ENCODE measurements at regions not wholly inside any gene's neighbourhood (a gene's known extent, or its start where the extent isn't known, plus 50 kb on each side); places are given as distances from the start of the nearest gene placed in this dataset.
"Not testable (repeated sequence)": the region's sequence is repeated elsewhere in the genome, so short reads cannot be mapped to it uniquely, and the experiment has no call there.

DNA sequence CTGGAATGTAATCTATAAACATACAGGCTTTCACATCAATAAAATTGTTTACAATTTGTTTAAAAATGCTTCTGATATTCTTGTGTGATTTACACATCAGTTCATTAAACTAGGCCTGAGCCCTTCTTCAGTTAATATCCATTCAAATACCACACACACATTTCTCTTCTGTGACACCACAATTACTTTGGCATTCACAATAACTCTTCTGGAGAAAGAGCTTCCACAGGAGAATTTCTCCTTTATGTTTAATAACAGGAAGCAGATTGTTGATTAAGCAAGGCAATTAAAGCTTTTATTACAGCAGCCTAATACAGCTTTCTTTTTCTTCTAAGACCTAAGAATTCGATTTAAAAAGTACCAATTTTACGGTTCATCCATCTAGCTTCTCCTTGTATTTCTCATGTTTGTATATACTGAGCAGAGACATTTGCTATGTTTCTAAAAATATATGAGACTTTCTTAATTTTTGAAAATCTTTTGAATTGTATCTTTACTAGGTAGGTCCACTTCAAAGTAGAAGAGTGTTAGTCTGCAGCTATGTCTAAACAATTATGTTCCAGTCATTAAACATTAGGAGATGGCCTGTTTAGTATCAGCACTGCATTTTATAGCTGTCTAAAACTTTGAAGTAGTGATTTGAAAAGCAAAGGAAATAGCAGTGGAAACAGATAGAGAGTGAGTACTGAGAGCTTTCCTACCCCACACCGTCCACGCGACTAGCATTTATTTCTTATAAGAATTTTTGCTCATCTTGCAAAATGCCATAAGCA is 511.1 kb upstream of the UBE2E2 start:
- no peaks in the 10 kb centered on the region for H3K9me3 ChIP-seq (ENCODE audit: control insufficient read depth, insufficient read depth, low read length)
- no peaks in the 10 kb centered on the region for H3K4me1 ChIP-seq (ENCODE audit: control insufficient read depth, insufficient read depth, low read length)
- no peaks in the 10 kb centered on the region for H3K27me3 ChIP-seq (ENCODE audit: control insufficient read depth, insufficient read depth, low read length)
- no peak overlapping the region for H3K4me3 ChIP-seq (ENCODE audit: low read depth, low read length)
- no peak overlapping the region for H3K27ac ChIP-seq (ENCODE audit: low read depth, low read length)
- DNase-seq (ENCODE audit: low read depth in 4 of 6, low spot score in 6 of 6), result peak in 1 of 6 donors; percentile 71
- no CpG with 5 or more reads among the region's 5 CpGs for WGBS (ENCODE audit: insufficient coverage)
- no peaks in the 10 kb centered on the region for H3K36me3 ChIP-seq (ENCODE audit: control insufficient read depth, insufficient read depth, low read length)

DNA sequence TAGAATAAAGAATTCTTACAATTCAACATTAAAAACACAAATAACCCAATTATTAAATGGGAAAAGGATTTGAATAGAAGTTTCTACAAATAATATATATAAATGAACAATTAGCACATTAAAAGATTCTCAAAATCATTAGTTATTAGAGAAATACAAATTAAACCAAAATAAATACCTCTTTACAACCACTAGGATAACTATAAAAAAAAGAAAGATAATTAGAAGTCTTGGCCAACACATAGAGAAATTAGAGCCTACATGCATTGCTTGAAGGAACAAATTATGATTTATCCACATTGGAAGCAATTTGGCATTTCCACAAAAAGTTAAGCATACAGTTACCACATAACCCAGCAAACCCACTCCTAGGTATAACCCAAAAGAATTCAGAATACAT is 502.3 kb upstream of the UBE2E2 start:
- no peak overlapping the region for H3K27ac ChIP-seq (ENCODE audit: low read depth, low read length)
- H3K4me1 ChIP-seq (ENCODE audit: control insufficient read depth, insufficient read depth, low read length), result no peaks in the 10 kb centered on the region
- H3K4me3 ChIP-seq (ENCODE audit: low read depth, low read length), result no peak overlapping the region
- no peaks in the 10 kb centered on the region for H3K9me3 ChIP-seq (ENCODE audit: control insufficient read depth, insufficient read depth, low read length)
- DNase-seq (ENCODE audit: low read depth in 4 of 6, low spot score in 6 of 6), result no peak
- no peaks in the 10 kb centered on the region for H3K27me3 ChIP-seq (ENCODE audit: control insufficient read depth, insufficient read depth, low read length)
- no peaks in the 10 kb centered on the region for H3K36me3 ChIP-seq (ENCODE audit: control insufficient read depth, insufficient read depth, low read length)

DNA sequence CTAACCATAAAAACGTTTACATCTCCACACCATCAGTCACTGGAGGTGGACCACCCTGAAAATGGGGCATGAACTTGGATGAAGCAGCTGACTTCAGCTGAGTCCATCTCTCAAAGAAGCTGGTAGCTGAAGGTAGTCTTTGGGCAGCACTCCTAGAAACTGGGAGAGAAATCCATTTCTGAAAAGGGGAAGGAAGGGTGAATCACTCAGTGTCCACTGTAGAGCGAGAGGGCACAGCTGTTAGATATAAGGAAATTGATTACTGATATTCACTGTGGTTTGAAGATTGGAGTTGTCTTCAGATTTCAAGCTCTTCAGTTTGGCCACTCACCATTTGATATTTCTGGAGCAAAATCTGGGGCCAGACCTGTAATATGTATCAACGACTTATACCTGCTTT is 499.0 kb upstream of the UBE2E2 start:
- Histone ChIP-seq H3K27ac (ENCODE audit: low read depth, low read length) (no peak overlapping the region), H3K36me3 (ENCODE audit: control insufficient read depth, insufficient read depth, low read length) (no peaks in the 10 kb centered on the region), H3K4me1 (ENCODE audit: control insufficient read depth, insufficient read depth, low read length) (no peaks in the 10 kb centered on the region), H3K27me3 (ENCODE audit: control insufficient read depth, insufficient read depth, low read length) (no peaks in the 10 kb centered on the region), H3K4me3 (ENCODE audit: low read depth, low read length) (no peak overlapping the region), H3K9me3 (ENCODE audit: control insufficient read depth, insufficient read depth, low read length) (peaks cover 5% of the 10 kb centered on the region)
- DNase-seq (ENCODE audit: low read depth in 4 of 6, low spot score in 6 of 6), result no peak
- WGBS (ENCODE audit: insufficient coverage), result 100% methylated on average over 1 of the region's 3 CpGs

DNA sequence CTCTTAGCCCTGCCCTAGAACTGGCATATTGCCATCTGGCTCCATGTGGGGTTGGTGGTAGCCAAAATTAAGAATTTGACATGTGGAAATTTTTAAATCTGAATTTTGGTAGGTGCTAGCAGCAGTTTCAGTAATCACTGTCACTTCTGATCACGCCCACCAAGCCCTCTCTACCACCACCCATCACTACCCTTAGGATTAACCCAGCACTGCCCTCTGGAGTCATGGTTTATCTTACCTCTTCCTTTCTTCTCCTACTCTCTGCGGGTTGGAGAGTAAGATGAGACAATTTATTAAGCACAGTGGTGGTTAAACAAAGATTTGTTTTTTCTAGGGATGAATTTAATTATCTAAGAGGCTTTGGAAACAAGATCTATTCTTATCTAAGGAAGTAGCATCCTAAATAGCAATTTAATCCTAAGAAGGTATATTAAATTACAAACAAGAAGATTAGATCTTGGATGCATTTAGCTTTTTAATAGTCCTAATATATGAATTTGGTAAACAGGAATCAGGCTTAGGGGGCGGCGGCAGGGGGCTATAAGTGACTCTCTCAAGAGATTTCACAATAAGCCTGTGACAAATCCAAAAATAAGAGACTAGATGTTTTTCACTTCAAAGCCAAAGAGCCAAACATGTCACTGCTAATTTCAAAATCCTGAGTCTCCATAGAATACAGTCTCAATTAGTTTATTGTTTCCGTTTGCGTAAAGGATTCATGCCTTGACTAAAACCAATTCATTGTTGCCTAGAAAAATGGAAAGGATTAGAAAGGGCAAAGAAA is 498.4 kb upstream of the UBE2E2 start:
- Histone ChIP-seq H3K36me3 (ENCODE audit: control insufficient read depth, insufficient read depth, low read length) (no peaks in the 10 kb centered on the region), H3K27ac (ENCODE audit: low read depth, low read length) (no peak overlapping the region), H3K9me3 (ENCODE audit: control insufficient read depth, insufficient read depth, low read length) (peaks cover 5% of the 10 kb centered on the region), H3K4me3 (ENCODE audit: low read depth, low read length) (no peak overlapping the region), H3K27me3 (ENCODE audit: control insufficient read depth, insufficient read depth, low read length) (no peaks in the 10 kb centered on the region), H3K4me1 (ENCODE audit: control insufficient read depth, insufficient read depth, low read length) (no peaks in the 10 kb centered on the region)
- WGBS (ENCODE audit: insufficient coverage), result 75% methylated on average over 2 of the region's 6 CpGs
- DNase-seq (ENCODE audit: low read depth in 4 of 6, low spot score in 6 of 6), result no peak

DNA sequence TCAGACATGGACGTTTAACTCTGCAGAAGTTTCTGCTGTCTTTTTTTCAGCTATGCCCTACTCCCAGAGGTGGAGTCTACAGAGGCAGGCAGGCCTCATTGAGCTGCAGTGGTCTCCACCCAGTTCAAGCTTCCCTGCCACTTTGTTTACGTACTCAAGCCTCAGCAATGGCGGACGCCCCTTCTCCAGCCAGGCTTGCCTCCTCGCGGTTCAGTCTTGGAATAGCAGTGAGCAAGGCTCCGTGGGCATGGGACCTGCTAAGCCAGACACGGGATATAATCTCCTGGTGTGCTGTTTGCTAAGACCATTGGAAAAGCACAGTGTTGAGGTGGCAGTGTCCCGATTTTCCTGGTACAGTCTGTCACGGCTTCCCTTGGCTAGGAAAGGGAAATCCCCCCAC is 496.2 kb upstream of the UBE2E2 start:
- 95% methylated on average over 8 of the region's 10 CpGs for WGBS (ENCODE audit: insufficient coverage)
- H3K36me3 ChIP-seq (ENCODE audit: control insufficient read depth, insufficient read depth, low read length); H3K9me3 ChIP-seq (ENCODE audit: control insufficient read depth, insufficient read depth, low read length); H3K4me3 ChIP-seq (ENCODE audit: low read depth, low read length); H3K27me3 ChIP-seq (ENCODE audit: control insufficient read depth, insufficient read depth, low read length); H3K27ac ChIP-seq (ENCODE audit: low read depth, low read length); H3K4me1 ChIP-seq (ENCODE audit: control insufficient read depth, insufficient read depth, low read length); DNase-seq (ENCODE audit: low read depth in 4 of 6, low spot score in 6 of 6): not testable (repeated sequence)

DNA sequence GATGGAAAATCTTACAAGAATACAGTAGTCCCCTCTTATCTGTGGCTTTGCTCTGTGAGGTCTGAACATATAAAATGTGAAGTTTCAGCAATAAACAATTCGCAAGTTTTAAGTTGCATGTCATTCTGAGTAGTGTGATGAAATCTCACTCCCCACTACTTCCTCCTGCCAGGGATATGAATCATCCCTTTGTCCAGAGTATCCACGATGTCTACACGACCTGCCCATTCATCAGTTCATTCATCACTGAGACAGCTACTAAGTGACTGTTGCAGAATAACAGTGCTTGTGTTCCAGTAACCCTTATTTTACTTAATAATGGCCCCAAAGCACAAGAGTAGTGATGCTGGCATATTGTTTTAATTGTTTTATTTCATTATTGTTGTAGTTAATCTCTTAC is 489.2 kb upstream of the UBE2E2 start:
- WGBS (ENCODE audit: insufficient coverage), result no CpG with 5 or more reads among the region's 3 CpGs
- Histone ChIP-seq H3K9me3 (ENCODE audit: control insufficient read depth, insufficient read depth, low read length) (no peaks in the 10 kb centered on the region), H3K4me3 (ENCODE audit: low read depth, low read length) (no peak overlapping the region), H3K4me1 (ENCODE audit: control insufficient read depth, insufficient read depth, low read length) (no peaks in the 10 kb centered on the region), H3K36me3 (ENCODE audit: control insufficient read depth, insufficient read depth, low read length) (no peaks in the 10 kb centered on the region), H3K27me3 (ENCODE audit: control insufficient read depth, insufficient read depth, low read length) (no peaks in the 10 kb centered on the region), H3K27ac (ENCODE audit: low read depth, low read length) (no peak overlapping the region)
- no peak for DNase-seq (ENCODE audit: low read depth in 4 of 6, low spot score in 6 of 6)

DNA sequence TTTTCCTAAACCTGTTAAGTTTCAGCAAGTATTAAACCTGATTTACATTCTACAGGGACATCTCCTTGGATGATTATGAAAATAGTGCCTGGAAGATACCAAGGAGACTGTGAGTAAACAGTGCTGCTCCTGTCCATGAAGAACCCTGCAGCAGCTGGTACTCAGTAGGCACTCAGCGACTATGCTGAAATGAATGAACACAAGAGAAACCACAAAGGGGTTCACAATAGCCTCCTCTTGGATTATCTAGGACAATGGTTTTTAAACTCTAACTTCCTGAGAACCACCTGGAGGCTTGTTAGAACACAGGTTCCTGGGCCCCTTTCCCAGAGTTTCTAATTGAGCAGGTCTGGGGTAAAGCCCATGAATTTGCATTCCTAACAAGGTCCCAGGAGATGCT is 488.4 kb upstream of the UBE2E2 start:
- Histone ChIP-seq H3K4me3 (ENCODE audit: low read depth, low read length) (no peak overlapping the region), H3K27ac (ENCODE audit: low read depth, low read length) (no peak overlapping the region), H3K4me1 (ENCODE audit: control insufficient read depth, insufficient read depth, low read length) (no peaks in the 10 kb centered on the region), H3K9me3 (ENCODE audit: control insufficient read depth, insufficient read depth, low read length) (no peaks in the 10 kb centered on the region), H3K36me3 (ENCODE audit: control insufficient read depth, insufficient read depth, low read length) (no peaks in the 10 kb centered on the region), H3K27me3 (ENCODE audit: control insufficient read depth, insufficient read depth, low read length) (no peaks in the 10 kb centered on the region)
- DNase-seq (ENCODE audit: low read depth in 4 of 6, low spot score in 6 of 6), result no peak
- WGBS (ENCODE audit: insufficient coverage), result 50% methylated on average over 1 of the region's 1 CpG

DNA sequence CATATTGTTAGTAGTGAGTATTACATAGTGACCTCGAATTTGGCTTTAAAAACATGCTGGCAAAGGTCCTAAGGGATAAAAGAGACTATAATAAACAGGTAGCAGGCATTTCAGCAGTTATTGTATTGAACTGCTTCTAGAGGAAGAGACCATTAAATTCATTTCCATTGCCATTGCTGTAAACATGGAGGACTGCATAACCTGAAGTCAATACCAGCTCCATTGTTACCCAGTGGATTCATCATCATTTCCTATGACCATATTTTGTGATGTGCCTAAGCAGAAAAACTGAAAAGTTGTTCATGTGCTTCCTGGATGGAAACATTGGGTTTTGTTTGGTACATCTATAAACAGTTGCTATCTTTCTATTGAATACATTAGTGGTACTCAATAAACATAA is 482.5 kb upstream of the UBE2E2 start:
- no peaks in the 10 kb centered on the region for H3K4me1 ChIP-seq (ENCODE audit: control insufficient read depth, insufficient read depth, low read length)
- DNase-seq (ENCODE audit: low read depth in 4 of 6, low spot score in 6 of 6), result no peak
- no peak overlapping the region for H3K27ac ChIP-seq (ENCODE audit: low read depth, low read length)
- H3K27me3 ChIP-seq (ENCODE audit: control insufficient read depth, insufficient read depth, low read length), result no peaks in the 10 kb centered on the region
- no peaks in the 10 kb centered on the region for H3K9me3 ChIP-seq (ENCODE audit: control insufficient read depth, insufficient read depth, low read length)
- WGBS (ENCODE audit: insufficient coverage), result no CpG with 5 or more reads among the region's 1 CpG
- no peak overlapping the region for H3K4me3 ChIP-seq (ENCODE audit: low read depth, low read length)
- H3K36me3 ChIP-seq (ENCODE audit: control insufficient read depth, insufficient read depth, low read length), result no peaks in the 10 kb centered on the region

DNA sequence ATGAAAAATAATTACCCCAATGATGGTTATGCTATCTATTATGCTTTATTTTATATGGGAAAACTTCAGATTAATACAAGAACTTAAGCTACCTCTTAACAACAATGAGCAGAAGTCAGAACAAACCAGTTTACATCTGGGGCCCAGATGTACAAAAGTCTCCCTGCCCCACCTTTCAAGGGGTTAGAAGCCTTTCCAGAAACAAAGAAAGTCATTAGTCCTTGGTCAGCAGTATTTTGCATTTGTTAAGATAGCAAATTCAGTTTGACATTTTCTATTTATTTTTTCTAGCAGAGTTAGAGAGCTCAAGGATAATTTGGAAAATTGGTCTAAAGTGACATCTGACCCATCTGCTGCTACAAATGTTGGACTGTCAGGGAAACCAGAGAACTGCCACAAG is 478.7 kb upstream of the UBE2E2 start:
- H3K4me1 ChIP-seq (ENCODE audit: control insufficient read depth, insufficient read depth, low read length), result no peaks in the 10 kb centered on the region
- peak in 1 of 6 donors; percentile 10 for DNase-seq (ENCODE audit: low read depth in 4 of 6, low spot score in 6 of 6)
- H3K4me3 ChIP-seq (ENCODE audit: low read depth, low read length), result no peak overlapping the region
- H3K36me3 ChIP-seq (ENCODE audit: control insufficient read depth, insufficient read depth, low read length), result no peaks in the 10 kb centered on the region
- no peaks in the 10 kb centered on the region for H3K27me3 ChIP-seq (ENCODE audit: control insufficient read depth, insufficient read depth, low read length)
- H3K27ac ChIP-seq (ENCODE audit: low read depth, low read length), result no peak overlapping the region
- H3K9me3 ChIP-seq (ENCODE audit: control insufficient read depth, insufficient read depth, low read length), result no peaks in the 10 kb centered on the region

DNA sequence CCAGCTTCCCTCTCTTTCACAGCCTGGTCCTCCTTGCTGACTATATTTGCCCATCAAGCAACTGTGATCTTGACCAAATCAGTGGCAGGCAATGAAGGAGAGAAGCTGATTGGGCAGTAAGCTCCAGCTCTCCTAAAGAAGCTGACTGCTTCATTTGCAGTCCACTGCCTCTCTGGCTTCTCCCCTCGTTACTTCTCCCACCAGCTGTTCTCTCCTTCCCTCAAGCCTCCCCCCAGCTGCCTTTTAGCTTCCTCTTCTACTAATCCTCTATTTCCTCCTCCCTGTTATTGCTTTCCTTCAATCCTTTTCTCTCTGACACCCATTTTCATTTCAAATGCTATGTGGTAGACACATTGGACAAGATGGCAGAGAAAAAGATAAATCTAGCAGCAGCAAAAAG is 474.7 kb upstream of the UBE2E2 start:
- no peaks in the 10 kb centered on the region for H3K9me3 ChIP-seq (ENCODE audit: control insufficient read depth, insufficient read depth, low read length)
- no peaks in the 10 kb centered on the region for H3K27me3 ChIP-seq (ENCODE audit: control insufficient read depth, insufficient read depth, low read length)
- no peaks in the 10 kb centered on the region for H3K4me1 ChIP-seq (ENCODE audit: control insufficient read depth, insufficient read depth, low read length)
- H3K27ac ChIP-seq (ENCODE audit: low read depth, low read length), result no peak overlapping the region
- WGBS (ENCODE audit: insufficient coverage), result 80% methylated on average over 1 of the region's 1 CpG
- DNase-seq (ENCODE audit: low read depth in 4 of 6, low spot score in 6 of 6), result no peak
- no peaks in the 10 kb centered on the region for H3K36me3 ChIP-seq (ENCODE audit: control insufficient read depth, insufficient read depth, low read length)
- H3K4me3 ChIP-seq (ENCODE audit: low read depth, low read length), result no peak overlapping the region
